CD4-positive, alpha-beta T cell treated with Interleukin-15 for 1 hour (primary cell): ENCODE measurements at regions not wholly inside any gene's neighbourhood (a gene's known extent, or its start where the extent isn't known, plus 50 kb on each side); places are given as distances from the start of the nearest gene placed in this dataset.

Source experiments
- DNase-seq: peaks from one replicate; pipeline ENCODE4 v3.0.0-alpha.2; 2020

GRCh38 chr2:41610501-41611190, 437.2 kb upstream of the PKDCC start:
- no peak for DNase-seq

DNA sequence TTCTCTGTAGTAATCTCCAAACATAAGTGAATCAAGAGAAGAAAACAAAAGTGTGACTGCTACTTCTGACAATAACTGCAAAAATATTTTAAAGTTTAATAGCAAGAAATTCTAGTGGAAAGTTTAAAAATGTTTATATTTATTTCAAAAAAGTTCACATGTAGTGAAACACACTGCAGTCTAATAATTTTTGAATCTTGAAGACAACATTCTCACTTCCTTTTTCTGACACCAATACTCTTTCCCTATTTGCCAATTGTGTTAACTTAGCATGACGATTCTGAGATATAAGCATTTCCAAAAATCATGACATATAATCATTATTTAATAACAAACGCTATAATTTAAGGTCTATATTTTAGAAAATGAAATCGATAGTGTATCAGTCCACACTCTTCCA, 429.1 kb upstream of the PKDCC start:
- no peak for DNase-seq

DNA sequence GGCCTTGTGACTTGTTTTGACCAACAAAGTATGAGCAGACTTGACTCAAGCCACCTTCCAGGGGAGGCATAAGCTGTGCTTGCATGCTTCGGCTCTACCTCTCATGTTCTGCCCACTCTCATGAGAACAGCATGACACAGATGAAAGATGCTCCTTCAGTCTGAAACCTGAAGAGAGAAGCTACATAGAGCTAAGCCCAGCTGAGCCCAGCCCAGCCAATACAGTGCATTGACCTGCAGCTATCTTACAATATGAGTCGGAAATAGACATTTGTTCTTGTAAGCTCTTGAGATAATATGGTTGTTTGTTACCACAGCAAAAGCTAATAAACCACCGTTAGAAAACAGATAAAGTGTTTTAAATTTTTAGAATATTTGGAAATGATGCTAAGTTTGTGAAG, 426.7 kb upstream of the PKDCC start:
- DNase-seq: no peak

DNA sequence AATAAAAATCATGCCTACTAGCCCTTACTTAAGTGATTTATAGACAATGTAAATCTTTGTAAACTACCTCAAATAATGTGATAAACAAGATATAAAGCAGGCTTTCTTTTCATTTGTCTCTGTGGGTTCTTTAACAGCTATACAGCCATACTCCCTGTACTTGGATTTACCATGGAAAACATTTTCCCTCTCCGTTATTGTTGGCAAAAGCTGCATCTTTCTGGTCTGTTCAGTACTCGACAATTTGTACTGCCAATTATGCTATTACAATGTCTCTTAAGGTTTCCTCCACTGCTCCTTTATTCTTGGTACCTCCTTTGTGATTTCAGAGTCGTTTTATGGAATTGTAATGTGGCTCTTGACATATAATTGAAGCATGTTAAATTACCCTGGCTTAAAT, 426.3 kb upstream of the PKDCC start:
- no peak for DNase-seq

- DNase-seq: no peak
Measured at GRCh38 chr2:41622301-41622700, 425.5 kb upstream of the PKDCC start.

DNA sequence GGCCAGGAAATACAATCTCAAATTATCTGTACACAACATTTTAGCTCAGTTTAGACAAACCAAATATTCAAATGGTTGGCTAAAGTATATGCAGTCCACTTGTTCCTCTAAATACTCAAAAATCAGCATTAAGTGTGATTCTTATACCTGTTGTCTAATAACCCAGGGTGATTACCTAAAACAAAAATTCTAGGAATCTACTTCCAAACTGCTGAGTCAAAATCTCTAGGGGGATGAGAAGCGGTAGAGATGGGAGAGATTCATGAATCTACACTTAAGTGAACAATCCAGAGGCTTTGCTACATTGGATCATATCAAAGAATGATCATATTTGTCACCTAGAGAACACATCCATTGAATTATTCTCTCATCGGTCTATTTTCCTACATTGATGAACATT, 420.9 kb upstream of the PKDCC start:
- no peak for DNase-seq

DNA sequence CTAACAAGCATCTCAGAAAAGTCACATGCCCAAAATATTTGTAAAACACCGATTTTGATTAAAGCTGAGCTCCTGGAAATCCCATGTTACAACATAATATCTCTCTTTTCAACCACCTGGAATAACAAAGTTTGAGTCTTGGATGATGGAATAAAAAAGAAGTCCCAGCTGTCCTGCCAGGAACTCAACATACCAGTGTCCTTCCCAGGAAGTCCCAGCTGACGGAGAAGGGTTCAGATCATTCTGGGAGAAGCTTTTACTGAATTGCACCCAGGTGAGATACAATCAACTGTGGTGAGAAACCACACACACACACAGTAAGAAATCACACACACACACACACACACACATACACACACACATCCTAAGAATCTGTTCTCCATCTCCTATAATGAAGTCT, 413.1 kb upstream of the PKDCC start:
- DNase-seq: no peak

- DNase-seq: no peak
Measured at GRCh38 chr2:41644936-41645335, 402.9 kb upstream of the PKDCC start.

- DNase-seq: no peak
Measured at GRCh38 chr2:41647468-41648050, 400.3 kb upstream of the PKDCC start.

- DNase-seq: no peak
Measured at GRCh38 chr2:41657226-41657625, 390.6 kb upstream of the PKDCC start.

- no peak for DNase-seq
Measured at GRCh38 chr2:41659758-41660157, 388.1 kb upstream of the PKDCC start.

DNA sequence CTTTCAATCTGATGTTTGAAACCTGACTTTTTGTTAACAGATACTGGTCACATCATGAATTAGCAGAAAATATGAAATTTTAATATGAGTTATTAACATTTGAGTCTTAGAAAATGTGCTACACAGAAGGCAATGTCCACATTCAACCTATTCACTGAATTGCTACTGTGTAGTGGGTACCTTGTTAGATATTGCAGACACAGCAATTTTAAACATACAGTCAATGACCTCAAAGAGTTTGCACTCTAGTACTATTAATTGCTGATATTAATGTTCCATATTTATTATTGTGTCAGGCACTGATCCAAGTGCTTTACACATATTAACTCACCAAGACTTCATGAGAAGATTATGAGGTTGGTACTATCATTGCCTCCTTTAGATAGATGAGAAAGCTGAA, 385.4 kb upstream of the PKDCC start:
- no peak for DNase-seq

DNA sequence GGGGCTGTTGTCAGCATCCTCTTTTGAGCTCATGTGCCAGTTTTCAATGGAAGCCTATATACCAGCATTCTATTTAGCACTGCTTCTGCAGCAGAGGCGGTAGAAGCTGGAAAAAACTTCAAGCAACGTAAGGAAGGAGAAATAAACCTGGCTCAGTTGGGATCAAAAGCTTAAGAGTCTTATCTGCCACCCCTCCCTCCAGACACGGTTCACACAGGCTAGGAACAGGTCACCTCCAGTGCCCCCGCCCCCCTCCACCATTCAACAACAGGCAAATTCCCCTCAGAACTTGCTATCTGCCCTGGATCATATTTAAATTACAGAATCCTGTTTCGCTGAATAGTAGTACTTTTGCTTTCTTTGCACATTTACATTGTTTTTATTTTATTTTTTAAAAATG, 384.8 kb upstream of the PKDCC start:
- DNase-seq: no peak

GRCh38 chr2:41668529-41668928, 379.3 kb upstream of the PKDCC start:
- no peak for DNase-seq

DNA sequence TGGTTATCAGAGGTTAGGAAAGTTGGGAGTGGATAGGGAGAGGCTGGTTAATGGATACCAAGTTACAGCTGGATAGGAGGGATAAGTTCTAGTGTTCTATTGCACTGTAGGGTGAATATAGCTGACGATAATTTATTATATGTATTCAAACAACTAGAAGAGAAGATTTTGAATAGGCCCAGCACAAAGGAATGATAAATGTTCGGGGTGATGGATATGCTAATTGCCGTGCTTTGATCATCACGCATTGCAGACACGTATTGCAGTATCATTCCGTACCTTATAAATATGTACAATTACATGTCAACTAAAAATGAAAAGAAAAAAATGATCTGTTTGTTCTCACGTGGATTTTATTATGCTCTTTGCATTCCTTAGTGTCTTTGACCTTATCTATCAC, 369.2 kb upstream of the PKDCC start:
- DNase-seq: no peak

GRCh38 chr2:41686156-41686555, 361.7 kb upstream of the PKDCC start:
- no peak for DNase-seq

GRCh38 chr2:41691561-41691960, 356.3 kb upstream of the PKDCC start:
- DNase-seq: no peak

- no peak for DNase-seq
Measured at GRCh38 chr2:41694536-41695049, 353.2 kb upstream of the PKDCC start.

- DNase-seq: no peak
Measured at GRCh38 chr2:41695198-41696113, 352.4 kb upstream of the PKDCC start.

DNA sequence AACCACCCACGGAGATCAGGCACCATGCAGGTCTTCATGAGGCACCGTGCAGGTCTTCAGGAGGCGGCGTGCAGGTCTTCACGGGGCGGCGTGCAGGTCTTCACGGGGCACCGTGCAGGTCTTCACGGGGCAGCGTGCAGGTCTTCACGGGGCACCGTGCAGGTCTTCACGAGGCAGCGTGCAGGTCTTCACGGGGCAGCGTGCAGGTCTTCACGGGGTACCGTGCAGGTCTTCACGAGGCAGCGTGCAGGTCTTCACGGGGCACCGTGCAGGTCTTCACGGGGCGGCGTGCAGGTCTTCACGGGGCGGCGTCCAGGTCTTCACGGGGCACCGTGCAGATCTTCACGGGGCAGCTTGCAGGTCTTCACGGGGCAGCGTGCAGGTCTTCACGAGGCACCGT, 350.4 kb upstream of the PKDCC start:
- no peak for DNase-seq

DNA sequence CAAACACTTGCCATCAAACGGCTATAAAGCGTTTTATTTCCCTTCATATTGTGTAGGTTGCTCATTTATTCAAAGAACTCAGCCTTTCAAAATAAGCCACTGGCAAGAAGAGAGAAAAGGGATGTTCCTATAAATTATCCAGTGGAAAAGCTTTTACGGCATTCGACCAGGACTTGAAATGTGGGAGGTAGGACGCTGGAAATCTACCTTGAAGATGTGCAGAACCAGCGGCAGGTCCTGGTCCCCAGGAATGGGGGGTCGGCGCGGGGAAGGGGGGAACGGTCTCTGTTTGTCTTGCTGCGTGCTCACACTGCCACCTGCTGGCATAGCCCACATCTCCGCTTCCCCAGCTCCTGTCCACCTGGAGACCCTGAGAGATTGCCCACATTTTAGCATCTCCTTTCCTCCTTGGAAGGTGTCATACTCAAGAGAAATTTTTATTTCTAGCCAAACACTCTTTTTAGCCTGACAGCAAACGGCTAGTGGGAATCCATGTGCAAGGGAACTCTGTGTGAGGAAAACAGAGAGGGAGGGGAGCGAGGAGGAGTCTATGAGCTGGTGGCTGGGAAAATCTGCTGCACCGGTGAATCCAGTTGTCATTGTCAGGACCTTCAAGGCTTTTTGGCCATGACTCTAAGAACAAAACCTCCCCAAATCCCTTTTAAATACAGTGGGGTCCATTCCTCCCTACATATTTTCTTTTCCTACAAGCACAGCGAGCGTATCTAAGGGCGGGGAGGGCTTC, 349.0 kb upstream of the PKDCC start:
- no peak for DNase-seq

DNA sequence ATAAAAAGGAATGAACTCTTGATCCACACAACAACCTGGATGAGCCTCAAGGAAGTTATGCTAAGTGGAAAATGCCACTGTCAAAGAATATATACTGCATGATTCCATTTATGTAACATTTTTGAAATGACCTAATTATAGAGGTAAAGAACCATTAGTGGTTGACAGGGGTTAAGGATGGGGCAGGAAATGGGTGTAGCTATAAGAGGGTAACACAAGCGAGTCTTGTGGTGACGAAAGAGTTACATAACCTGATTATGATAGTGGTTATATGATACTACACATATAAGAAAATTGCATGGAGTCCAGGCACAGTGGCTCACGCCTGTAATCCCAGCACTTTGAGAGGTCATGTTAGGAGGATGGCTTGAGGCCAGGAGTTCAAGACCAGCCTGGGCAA, 346.6 kb upstream of the PKDCC start:
- DNase-seq: no peak

GRCh38 chr2:41703123-41703522, 344.7 kb upstream of the PKDCC start:
- DNase-seq: no peak
